Activated CD8-positive, alpha-beta memory T cell treated with anti-CD3 and anti-CD28 coated beads, Interleukin-2, amount 50 U/mL, for 4 hours (primary cell): ENCODE measurements at regions not wholly inside any gene's neighbourhood (a gene's known extent, or its start where the extent isn't known, plus 50 kb on each side); places are given as distances from the start of the nearest gene placed in this dataset.

Experiments used
- DNase-seq: peaks from one replicate; pipeline ENCODE4 v3.0.0-alpha.2; 2020

DNA sequence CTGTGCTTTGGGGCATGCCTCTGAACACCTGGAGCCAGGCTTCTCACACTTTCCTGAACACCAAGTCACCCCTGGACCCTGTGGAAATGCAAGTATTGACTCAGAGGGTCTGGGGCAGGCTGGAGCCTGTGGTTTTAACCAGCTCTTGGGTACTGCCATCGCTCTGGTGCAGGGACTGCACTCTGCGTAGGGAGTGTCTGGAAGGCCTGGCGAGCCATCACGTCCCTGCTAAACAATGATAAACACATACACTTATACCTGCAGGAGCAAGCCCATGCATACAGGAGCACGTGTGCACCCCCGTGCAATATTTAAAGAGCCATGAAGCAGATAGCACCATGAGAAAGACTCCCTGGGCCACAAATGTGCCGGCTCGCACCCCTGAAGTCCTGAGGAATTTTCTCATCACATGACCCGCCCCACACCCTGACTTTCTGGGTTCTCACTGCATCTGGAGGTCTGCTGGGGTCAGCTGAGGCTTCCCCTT lies 267.7 kb downstream of the GADD45G start:
- DNase-seq = no peak

GRCh38 chr9:89872913-89873707 lies 268.3 kb downstream of the GADD45G start:
- DNase-seq = no peak

GRCh38 chr9:89873801-89874200 lies 269.0 kb downstream of the GADD45G start:
- DNase-seq = no peak

DNA sequence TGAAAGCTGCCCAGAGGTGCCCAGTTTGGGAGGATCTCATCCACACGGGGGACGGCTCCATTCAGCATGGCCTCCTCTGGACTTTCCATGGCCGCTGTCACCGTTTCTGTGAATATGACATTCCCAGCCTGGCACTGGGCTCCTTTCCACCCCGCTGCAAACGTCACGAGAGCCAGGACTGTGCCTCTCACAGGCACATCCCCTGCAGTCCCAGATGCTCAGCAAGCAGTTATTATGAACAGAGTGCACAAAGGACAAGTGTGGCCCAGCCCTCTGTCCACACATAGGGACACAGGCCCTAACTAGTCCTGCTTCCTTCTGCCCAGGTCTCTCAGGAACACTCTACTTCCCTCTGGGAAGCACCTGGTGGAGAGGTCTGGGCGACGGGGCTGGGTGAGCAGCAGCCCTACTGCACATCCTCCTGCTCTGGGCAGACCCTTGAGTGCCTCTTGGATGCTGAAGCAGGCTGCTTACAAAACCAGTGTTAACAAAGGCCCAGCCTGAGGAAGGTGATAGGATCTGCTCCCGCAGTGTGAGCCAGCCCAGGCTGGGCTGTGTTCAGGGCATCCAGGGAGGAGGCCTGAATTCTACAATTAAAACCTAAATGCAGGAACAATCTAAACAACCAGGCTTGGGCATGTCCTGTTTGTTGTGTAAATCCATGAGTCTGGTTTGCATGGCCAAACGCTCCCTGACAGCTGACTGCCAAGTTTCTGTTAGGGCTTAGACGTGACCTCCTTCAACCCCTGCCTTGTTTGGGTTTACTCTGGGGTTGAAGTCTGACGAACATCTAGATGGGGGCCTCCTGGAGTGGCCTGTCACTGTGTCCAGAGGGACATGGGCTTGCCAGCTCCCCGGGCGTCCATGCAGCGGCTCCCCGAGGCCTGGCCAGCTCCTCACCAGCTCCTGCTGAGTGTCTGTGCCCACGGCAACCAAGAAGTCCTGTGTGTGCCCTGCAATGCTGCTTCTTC lies 269.8 kb downstream of the GADD45G start:
- DNase-seq = no peak

GRCh38 chr9:89877051-89878002 lies 272.5 kb downstream of the GADD45G start:
- DNase-seq = no peak

- DNase-seq = no peak
Observed at GRCh38 chr9:89878003-89878411, 273.2 kb downstream of the GADD45G start.

DNA sequence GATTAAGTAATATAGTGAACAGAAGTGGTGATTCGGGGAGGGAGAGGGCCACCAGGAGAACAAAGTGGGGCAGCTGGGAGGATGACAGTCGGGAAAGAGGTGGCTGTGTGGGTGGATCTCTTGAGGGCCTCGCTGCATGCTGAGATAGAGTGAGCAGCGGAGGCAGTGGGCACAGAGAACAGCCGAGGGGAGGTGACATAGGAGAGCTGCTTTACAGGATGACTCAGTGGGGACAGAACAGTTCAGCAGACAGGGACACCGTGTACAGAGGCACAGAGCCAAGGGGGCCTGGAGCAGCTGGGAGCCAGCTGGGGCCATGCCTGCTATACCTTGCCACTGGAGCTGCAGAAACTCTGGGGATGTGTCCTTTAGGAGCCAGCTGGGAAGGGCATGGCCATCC lies 273.9 kb downstream of the GADD45G start:
- DNase-seq = no peak

- no peak for DNase-seq
Observed at GRCh38 chr9:89879276-89879675, 274.5 kb downstream of the GADD45G start.

GRCh38 chr9:89879701-89880100 lies 274.9 kb downstream of the GADD45G start:
- DNase-seq = no peak

DNA sequence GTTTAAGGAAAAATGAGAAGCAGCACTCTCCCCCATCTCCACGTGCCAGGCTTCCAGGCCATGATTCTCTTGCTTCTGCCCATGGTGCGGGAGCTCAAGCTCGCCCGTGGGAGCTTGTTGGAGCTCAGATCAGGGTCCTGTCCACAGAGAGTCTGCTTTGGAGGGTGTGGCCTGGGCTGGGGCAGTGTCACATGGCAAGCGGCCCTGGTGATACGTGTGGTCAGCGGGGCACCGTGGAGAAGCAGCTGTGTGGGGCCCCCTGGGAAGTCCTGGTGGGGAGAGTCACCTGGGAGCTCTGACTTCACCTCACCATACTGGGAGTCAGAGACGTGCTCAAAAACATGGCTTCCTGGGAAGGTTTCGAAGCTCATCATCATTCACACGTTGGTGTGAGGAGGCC lies 275.3 kb downstream of the GADD45G start:
- no peak for DNase-seq

- no peak for DNase-seq
Observed at GRCh38 chr9:89880721-89881120, 275.9 kb downstream of the GADD45G start.

DNA sequence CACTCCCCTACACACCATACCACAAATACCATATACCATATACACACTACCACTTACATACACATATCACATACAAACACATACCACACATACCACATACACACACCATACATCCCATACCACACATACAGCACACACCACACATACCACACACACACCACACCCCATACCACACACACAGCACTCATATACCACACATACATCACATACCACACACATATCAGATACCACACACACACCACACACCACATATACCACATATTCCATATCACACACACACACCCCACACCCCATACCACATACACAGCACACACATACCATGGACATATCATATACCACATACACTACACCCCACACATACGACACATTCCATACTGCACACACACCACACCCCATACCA lies 276.6 kb downstream of the GADD45G start:
- no peak for DNase-seq

- no peak for DNase-seq
Observed at GRCh38 chr9:89882930-89883361, 278.1 kb downstream of the GADD45G start.

- DNase-seq = no peak
Observed at GRCh38 chr9:89883401-89884341, 278.9 kb downstream of the GADD45G start.

DNA sequence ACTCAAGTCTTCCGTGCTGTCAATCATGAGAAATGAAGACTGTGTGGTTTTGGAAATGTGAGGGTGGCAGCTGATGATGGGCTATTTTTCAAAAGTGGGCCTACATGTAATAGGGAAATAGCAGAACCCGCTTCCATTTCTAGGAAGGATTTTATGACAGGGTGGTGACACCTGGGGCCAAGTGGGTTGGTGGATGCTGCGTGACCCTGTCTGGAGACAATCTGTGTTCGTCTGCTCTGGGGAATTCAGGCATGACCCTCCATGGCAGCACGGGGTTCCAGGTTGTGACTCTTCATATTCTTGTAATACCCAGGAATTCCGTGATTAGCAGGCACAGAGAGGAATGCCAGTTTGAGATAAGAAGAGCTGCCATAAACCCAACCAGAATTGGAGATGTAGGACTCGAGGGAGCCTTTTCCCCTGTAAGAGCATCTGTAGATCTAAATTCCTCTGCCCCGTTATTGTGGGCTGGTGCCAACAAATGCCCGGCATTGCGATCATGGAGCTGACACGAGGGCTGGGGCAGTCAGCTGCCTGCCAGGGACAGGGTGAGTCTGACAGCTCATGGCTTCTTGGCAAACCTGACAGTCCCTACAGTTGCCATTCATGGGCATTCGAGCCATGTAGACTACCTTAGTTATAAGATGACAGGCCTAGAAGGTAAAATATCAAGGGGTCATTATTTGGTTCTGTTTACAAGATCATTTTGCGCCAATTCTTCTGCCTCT lies 279.7 kb downstream of the GADD45G start:
- no peak for DNase-seq

DNA sequence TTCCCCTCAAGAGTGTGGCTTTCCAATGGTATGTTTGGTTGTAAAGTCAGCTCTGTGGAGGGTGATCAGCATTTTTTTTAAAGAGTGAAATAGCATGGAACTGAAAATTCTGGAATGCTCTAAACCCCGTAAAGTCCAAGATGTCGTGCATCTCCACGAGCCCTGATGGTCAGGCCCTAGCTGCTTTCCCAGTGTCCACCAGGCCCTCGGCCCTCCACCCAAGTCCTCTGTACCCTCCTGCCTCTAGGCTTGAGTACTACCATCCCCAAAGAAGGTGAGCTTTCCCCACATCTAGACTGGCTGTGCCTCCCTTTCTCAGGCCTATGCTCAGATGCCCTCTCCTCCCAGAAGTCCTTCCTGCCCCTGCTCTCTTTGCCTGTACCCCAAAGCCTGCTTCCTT lies 280.3 kb downstream of the GADD45G start:
- no peak for DNase-seq

GRCh38 chr9:89886281-89886700 lies 281.5 kb downstream of the GADD45G start:
- DNase-seq = no peak

DNA sequence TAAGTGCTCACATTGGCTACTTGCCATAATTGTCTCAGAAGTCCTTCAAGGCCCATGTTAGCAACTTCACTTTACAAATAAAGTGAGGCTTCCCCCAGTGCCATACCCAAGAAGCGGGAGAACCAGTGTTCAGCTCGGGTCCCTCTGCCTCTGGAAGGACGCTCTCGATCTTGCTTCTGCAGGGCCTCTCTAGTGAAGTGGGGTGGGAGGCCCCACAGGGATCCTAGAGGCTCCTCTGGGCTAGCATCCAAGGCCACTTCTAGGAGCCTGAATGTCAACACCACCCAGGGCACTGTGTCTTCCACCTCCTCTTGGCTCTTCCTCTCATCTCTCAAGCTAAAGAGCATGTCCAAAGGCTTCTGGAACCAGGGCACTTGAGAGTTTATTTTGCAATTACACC lies 282.5 kb downstream of the GADD45G start:
- DNase-seq = no peak

DNA sequence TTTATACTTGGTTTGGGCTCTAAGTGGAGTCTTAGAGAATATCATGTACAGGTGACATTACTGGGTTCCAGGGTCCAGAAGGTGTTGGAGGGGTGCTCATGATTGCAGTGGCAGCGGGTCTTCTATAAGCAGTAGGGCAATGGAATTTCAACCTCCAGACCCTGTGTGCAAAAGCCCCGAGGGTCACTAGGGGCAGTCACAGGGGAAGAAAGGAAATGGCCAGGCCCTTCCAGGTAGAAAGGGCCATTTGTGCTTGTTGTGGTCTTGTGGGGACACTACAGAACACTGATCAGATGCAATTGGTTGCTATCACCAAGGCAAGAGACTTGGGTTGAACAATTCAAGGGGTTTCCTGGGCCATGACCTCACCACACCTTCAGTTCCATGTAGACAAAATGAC lies 283.4 kb downstream of the GADD45G start:
- no peak for DNase-seq

DNA sequence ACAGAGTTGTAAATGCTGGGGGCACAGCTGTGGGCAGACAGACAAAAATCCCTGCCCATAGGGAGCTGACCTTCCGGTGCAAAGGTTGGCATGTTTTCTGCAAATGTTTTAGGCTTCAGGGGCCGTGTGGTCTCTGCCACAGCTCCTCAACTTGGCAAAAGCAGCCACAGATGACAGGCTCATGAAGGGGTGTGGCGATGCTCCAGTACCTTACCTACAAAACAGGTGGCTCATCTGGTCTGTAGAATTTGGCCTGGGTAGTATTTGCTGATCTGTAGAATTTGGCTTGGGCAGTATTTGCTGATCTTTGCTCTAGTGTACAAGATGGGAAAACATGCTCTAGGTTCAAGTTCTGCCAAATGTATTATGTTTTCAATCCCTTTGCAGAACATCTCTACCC lies 283.9 kb downstream of the GADD45G start:
- no peak for DNase-seq

DNA sequence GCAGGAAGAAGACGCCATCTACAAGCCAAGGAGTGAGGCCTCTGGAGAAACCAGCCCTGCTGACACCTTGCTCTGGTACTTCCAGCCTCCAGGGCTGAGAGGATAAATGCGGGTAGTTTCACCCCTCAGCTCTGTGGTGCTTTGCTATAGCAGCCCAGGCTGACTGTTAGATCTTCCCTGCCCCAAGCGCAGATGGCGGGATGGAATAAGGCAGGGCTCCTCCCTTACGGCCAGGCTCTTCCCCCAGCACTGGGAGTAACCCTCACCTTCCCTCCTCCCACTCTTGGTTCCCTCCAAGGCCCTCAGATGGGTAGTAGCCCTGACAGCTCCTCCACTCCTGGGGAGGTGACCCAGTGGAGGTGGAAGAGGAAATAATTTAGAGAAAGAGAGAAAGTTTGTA lies 285.1 kb downstream of the GADD45G start:
- DNase-seq = no peak
